ENCODE measurements at regions not wholly inside any gene's neighbourhood (a gene's known extent, or its start where the extent isn't known, plus 50 kb on each side); places are given as distances from the start of the nearest gene placed in this dataset.

GRCh38 chr4:133714211-133714610 is 487.4 kb downstream of the PABPC4L start:
- no peak for ATAC-seq

DNA sequence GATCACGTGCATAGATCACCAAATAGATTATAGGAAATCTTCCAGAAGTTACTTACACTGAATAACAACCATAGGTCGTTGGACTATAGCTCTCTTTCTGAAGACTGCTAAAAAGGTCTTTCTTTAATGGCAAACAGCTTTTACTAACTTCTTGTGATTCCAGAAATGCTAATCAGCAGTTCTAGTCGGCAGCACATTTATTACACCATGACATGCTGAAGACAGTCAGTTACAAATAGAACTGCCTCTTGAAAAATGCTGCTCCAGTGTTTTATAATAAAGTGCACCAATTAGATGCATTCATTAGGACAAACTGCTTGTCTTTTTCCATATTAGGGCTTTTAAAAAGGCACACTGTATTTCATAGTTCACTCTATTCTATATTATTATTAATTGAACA is 488.2 kb downstream of the PABPC4L start:
- ATAC-seq = no peak

- ATAC-seq = no peak
Observed at GRCh38 chr4:133711817-133712216, 489.8 kb downstream of the PABPC4L start.

DNA sequence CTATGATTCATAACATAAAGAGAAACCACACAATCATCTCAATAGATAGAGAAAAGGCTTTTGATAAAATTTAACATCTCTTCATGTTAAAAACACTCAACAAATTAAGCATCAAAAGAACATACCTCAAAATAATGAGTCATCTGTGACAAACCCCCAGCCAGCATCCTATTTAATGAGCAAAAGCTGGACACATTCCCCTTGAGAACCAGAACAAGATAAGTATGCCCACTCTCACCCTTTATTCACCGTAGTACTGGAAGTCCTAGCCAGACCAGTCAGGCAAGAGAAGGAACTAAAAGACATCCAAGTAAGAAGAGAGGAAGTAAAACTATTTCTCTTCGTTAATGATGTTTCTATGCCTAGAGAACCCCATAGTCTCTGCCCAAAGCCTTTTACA is 507.2 kb downstream of the PABPC4L start:
- ATAC-seq = no peak

GRCh38 chr4:133683967-133684366 is 517.6 kb downstream of the PABPC4L start:
- ATAC-seq = no peak

GRCh38 chr4:133668061-133668851 is 519.2 kb downstream of the PCDH10 start:
- ATAC-seq = no peak

DNA sequence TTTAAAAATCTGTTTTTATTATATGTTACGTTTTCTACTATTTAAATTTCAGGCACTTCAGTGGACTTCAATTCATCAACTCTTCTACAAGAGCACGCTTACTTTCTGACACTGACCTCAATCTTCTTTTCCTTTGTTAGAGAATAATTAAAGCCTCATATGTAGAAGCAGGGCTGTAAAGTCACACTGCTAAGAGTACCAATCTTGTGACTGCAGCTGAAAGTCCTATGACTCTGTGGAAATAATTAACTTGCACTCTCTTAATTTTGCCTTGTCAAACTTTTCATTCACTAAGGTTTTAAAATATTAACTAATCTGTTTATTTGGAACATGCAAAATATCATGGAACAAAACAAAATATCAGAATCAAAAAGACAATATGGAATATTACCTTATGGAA is 498.1 kb downstream of the PCDH10 start:
- ATAC-seq = no peak

- ATAC-seq = no peak
Observed at GRCh38 chr4:133641191-133641590, 492.1 kb downstream of the PCDH10 start.

GRCh38 chr4:133638751-133639150 is 489.7 kb downstream of the PCDH10 start:
- ATAC-seq = no peak

- no peak for ATAC-seq
Observed at GRCh38 chr4:133637161-133637560, 488.1 kb downstream of the PCDH10 start.

DNA sequence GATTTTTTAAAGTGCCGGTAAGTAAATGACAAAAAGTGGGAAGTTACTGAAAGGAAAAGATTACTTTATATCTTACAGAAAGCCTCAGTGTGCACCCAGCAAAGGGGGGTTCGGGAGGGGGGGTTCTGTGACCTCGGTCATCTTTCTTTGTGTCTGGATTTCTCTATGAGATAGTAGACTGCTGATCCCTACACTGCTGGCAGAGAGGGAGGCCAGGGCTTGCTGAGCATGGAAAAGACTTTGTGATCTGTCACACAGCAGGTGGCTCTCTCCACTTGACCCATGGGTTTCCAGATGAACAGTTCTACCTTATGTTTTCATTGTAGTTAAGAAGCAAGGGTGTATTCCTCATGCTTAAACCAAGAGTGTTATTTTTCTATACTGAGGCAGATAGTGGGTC is 475.6 kb downstream of the PCDH10 start:
- no peak for ATAC-seq

- no peak for ATAC-seq
Observed at GRCh38 chr4:133623847-133624246, 474.8 kb downstream of the PCDH10 start.

GRCh38 chr4:133621628-133622027 is 472.5 kb downstream of the PCDH10 start:
- no peak for ATAC-seq

DNA sequence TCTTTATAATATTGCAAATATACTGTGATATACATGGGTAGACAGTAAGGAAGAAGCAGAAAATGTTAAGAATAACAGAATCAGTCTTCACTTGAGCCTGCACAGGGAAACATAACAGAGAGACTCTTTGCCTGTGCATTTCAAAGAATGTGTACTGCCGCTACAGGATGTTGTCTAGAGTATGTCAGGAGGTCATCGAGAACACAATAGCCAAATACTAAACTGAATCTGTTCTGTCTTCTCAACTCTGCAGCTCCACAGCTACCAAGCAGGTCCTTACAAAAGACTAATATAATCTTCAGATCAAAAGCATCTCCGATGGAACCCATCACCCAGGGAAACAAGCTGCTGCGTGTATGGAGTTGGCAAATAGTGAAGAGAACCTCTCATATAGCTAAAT is 471.5 kb downstream of the PCDH10 start:
- no peak for ATAC-seq

DNA sequence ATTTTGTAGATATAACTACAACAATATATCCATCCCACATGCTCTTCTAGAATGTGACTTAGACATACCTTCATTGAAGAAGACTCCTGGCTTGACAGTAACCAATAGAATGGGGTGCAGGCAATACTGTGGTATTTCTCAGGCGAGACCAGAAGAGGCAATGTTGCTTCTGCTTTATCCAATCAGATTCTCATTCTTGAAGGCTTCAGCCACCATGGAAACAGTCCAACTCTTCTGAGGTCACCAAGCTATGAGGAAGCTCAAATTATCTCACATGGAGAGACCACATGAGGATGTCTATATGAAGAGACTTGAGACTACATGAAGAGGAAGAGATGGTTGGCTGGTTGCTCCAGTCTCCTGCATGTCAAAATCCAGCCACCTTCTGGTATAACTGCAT is 469.9 kb downstream of the PCDH10 start:
- ATAC-seq = no peak

DNA sequence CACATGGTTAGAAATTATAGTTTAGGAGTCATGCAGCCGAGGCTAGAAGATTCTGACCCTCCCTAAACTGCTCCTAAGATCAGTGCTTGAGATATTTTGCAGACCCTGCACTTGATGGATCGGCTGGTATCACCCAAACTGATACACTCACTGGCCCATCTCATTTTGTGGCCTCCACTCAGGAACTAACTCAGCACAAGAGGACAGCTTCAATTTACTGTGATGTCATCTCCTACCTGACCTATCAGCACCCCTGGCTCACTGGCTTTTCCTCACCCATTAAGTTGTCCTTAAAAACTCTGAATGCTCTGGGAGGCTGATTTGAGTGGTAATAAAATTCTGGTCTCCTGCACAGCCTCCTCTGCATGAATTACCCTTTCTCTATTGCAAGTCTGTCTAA is 450.9 kb downstream of the PCDH10 start:
- no peak for ATAC-seq

DNA sequence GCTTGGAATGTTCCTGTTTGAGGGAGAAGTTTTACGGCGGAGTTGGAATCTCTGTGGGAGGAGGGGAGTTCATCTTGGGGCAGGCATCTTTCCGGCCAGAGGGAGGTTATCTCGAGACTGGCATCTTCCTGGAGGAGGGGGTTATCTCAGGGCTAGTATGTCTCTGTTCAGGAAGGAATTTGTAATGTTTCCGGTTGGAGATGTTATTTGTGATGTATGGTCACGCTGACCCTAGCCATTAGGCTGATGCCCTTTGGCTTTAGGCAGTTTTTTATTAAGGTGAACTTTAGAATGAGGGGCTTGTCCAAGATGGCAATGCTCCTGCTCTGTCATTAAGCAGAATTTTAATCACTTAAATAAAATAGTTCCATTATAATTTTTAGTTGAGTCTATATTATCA is 449.7 kb downstream of the PCDH10 start:
- ATAC-seq = no peak

DNA sequence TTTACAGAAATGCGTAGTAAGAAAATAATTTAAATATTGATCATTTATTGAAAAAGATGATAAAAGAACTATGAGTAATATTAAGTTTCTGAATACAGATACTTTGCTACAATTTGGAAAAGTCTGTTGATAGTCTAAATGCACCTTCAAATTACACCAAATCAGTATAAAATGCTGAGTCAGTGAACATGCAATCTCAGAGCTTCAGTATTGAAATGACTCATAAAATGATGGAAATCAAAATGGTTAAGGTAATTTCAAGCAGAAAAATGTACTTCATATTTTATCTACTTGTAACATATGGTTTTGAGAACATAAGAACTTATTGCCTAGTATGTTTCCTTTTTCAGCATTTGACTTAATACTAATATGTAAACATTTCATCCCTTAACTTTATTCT is 448.2 kb downstream of the PCDH10 start:
- ATAC-seq = no peak

- no peak for ATAC-seq
Observed at GRCh38 chr4:133596459-133596858, 447.4 kb downstream of the PCDH10 start.

- no peak for ATAC-seq
Observed at GRCh38 chr4:133594390-133595207, 445.5 kb downstream of the PCDH10 start.

- no peak for ATAC-seq
Observed at GRCh38 chr4:133593764-133594163, 444.7 kb downstream of the PCDH10 start.

GRCh38 chr4:133592591-133592990 is 443.5 kb downstream of the PCDH10 start:
- no peak for ATAC-seq

DNA sequence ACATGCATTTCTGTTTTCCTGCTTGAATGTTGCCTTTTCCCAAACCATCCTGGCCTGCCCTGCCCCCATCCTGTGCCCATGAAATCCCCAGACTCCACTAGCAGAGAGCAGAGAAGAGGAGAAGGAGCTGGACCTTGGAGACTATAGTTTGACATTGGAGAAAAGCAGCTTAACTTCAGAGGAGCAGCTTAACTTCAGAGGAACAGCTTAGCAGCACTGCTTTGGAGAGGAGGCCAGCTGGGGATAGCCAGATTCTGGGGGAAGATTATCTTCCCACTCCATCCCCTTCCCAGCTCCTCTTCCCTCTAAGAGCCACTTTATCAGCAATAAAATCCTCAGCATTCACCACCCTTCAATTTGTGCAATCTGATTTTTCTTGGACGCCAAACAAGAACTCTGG is 443.0 kb downstream of the PCDH10 start:
- ATAC-seq = no peak

DNA sequence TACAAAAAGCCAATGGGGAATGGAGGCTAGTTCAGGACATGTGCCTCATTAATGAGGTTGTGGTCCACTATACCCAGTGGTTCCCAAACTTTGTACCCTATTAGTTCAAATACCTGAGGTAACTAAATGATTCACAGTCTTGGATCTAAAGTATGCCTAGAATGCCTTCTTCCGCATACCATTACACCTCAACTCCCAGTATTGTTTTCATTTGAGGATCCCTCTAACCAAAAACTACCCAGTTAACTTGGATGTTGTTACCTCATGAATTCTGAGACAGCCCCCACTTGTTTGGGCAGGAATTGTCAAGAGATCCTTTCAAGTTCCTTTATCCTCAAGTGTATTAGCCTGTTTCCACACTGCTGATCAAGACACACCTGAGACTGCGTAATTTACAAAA is 439.2 kb downstream of the PCDH10 start:
- no peak for ATAC-seq

Measured in esophagus mucosa (tissue), 1 donor.